AG10803 (cell line): ENCODE measurements at regions not wholly inside any gene's neighbourhood (a gene's known extent, or its start where the extent isn't known, plus 50 kb on each side); places are given as distances from the start of the nearest gene placed in this dataset.

ENCODE experiments used
- DNase-seq: peaks from one replicate; pipeline ENCODE4 v3.0.0; 2010; ENCODE audit warnings: low read depth
- H3K4me3 ChIP-seq: 2 replicates; pipeline ENCODE4 v1.5.1; 2011; ENCODE audit warnings: mild to moderate bottlenecking, low read length, control low read depth
- TF ChIP-seq, protein P1 (sequence below): conservative IDR thresholded peaks from 2 replicates; pipeline ENCODE4 v1.5.1; 2011; ENCODE audit warnings: mild to moderate bottlenecking, low read length, control low read depth, inconsistent platforms

DNA sequence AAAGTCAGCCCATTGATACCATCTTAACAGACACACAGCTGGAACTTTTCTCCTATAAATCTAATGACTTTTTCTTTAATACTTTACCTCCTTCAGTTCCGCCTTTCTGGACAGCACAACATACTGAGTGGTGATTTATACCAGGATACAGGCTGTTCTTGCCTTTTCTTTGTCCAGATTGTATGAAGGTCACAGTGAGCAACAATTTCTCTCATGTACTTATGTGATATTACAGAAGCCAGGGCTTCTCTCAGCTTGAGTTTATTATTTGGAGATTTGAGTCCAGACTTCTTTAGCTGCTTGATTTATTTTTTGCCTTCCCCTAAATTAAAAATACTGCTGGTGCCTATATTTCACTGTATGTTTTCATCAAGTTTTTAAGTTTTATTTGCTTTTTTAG, 976.0 kb downstream of the ROBO2 start:
- no peak for DNase-seq
- TF ChIP-seq, protein P1, sequence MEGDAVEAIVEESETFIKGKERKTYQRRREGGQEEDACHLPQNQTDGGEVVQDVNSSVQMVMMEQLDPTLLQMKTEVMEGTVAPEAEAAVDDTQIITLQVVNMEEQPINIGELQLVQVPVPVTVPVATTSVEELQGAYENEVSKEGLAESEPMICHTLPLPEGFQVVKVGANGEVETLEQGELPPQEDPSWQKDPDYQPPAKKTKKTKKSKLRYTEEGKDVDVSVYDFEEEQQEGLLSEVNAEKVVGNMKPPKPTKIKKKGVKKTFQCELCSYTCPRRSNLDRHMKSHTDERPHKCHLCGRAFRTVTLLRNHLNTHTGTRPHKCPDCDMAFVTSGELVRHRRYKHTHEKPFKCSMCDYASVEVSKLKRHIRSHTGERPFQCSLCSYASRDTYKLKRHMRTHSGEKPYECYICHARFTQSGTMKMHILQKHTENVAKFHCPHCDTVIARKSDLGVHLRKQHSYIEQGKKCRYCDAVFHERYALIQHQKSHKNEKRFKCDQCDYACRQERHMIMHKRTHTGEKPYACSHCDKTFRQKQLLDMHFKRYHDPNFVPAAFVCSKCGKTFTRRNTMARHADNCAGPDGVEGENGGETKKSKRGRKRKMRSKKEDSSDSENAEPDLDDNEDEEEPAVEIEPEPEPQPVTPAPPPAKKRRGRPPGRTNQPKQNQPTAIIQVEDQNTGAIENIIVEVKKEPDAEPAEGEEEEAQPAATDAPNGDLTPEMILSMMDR, result no peak

DNA sequence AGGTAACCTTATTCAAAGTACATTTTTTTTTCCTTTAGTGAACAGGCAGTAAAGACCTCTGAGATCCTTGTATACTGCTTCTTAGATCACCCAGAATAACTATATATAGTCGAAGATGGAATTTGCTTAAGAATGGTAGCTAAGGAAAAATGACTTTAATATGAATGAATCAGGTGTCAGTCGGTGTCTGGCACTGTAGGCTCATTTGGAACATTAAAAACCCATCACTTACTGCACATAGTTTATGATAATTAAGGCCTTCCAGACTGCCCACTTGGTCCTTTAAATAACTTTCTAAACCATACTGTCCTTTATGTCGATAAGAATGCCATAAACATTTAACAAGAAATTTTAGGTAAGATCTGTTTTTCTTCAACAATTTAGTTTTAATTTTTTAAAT, 981.8 kb downstream of the ROBO2 start:
- no peak for DNase-seq
- TF ChIP-seq, protein P1, result no peak
- no peak overlapping the region for H3K4me3 ChIP-seq

More for the DNA sequence above, 976.0 kb downstream of the ROBO2 start:
- H3K4me3 ChIP-seq, result no peak overlapping the region

DNA sequence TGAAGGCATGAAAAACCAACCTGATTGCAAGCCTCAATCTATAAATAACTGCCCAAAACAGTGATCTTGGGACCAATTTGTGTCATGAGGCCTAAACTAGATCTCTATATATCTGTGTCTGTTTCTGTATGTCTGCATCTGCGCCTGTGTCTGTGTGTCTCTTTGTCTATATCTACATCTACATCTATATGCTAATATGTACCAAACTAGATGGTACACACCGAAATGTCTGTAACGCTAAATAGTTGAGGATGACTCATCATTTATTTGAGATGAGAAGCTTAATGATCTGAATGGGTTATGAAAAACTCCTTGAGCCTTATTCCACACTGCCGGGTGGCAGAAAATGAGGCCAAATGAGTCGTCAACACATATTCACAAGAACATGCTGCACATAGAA, 982.3 kb downstream of the ROBO2 start:
- H3K4me3 ChIP-seq, result no peak overlapping the region
- DNase-seq, result no peak
- TF ChIP-seq, protein P1, result no peak

DNA sequence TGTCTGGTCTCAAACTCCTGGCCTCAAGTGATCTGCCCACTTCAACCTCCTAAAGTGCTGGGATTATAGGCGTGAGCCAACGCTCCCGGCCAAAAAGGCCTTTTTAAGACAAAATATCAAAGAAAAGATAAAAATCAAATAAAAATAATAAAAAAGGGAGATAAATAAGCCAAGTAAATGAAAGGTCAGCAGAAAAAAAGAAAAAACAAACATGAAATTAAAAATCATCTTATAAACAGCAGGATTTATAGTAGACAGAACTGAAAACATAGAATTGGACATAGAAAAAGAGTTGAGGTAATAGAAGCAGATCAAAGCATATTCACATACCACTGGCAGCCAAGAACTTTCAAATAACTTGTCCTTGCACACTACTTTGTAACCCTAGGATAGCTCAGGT, 983.4 kb downstream of the ROBO2 start:
- DNase-seq, result no peak
- no peak overlapping the region for H3K4me3 ChIP-seq
- TF ChIP-seq, protein P1, result no peak

DNA sequence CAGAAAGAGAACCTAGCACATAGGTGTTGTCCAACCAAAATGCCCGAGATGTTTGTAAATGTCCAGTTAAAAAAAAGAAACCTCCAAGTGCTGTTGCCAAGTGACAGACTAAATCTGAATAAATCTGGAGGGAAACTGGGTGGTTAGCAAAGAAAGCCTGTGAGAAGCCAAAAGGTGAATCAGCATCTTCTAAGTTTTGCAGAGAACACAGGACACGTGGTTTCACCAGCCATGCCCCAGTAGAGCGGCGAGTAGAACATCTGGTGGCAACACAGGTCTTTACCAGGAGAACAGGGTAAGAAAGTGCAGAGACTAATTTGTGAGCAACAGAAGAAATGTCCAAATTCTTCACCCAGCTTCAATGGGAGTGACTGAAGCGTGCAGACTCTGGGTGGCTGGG, 986.0 kb downstream of the ROBO2 start:
- no peak overlapping the region for H3K4me3 ChIP-seq
- TF ChIP-seq, protein P1, result no peak
- no peak for DNase-seq

DNA sequence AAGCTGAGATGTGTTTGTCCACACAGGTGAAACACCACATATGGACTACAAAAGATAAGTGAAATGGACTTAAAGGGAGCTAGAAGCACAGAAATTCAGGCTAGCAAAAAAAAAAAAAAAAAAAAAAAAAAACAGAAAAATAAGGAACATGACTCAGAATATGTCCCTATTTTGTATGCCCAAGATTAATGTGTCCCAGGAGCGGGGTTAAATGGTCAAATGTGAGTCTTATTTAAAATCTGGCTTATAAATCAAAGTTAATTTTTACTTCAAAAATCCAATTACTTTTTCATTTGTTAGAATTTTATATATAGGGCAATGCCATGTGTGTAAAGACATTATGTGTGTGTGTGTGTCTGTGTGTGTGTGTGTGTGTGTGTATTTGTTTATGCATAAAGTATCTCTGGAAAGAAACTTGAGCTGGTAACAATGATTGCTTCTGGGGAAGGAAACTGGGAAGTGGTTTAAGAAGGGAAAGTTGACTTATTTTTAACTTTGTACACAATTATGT, 986.5 kb downstream of the ROBO2 start:
- H3K4me3 ChIP-seq, result no peak overlapping the region
- TF ChIP-seq, protein P1, result no peak
- no peak for DNase-seq

DNA sequence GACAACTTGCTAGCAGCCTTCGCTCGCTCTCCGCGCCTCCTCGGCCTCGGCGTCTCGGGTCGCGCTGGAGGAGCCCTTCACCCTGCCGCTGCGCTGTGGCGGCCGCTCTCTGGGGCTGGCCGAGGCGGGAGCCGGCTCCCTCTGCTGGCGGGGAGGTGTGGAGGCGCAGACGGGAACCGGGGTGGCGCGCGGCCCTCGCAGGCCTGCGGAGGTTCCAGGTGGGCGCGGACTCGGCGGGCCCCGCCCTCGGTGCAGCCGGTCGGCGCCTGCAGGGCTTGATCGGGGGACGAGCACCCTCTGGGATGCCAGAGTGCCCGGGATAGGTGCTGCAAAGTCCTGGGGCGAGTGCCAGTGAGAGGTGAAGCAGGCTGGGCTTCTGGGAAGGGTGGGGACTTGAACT, 989.9 kb downstream of the ROBO2 start:
- no peak overlapping the region for H3K4me3 ChIP-seq
- no peak for DNase-seq
- TF ChIP-seq, protein P1, result no peak
